HG02759 (cell line): ENCODE measurements at regions not wholly inside any gene's neighbourhood (a gene's known extent, or its start where the extent isn't known, plus 50 kb on each side); places are given as distances from the start of the nearest gene placed in this dataset.
"Not testable (repeated sequence)": the region's sequence is repeated elsewhere in the genome, so short reads cannot be mapped to it uniquely, and the experiment has no call there.

Experiments
- ATAC-seq: cut with Tn5 transposase; IDR thresholded peaks from one replicate; pipeline ENCODE4 v1.9.1; 2021; ENCODE audit warnings: mild to moderate bottlenecking, moderate library complexity; ENCODE audit not compliant: unreplicated experiment

- no peak for ATAC-seq
These were observed 1080.2 kb upstream of the NRXN1 start for GRCh38 chr2:52112141-52112540.

DNA sequence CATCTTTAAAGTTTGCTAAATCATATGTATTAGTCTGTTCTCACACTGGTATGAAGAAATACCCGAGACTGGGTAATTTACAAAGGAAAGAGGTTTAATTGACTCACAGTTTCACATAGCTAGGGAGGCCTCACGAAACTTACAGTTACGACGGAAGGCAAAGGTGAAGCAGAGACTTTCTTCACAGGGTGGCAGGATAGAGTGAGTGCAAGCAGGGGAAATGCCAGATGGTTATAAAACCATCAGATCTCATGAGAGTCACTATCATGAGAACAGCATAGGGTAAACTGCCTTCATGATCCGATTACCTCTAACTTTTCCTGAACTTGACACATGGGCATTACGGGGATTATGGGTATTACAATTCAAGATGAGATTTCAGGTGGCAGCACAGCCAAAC, 1075.2 kb upstream of the NRXN1 start:
- no peak for ATAC-seq

DNA sequence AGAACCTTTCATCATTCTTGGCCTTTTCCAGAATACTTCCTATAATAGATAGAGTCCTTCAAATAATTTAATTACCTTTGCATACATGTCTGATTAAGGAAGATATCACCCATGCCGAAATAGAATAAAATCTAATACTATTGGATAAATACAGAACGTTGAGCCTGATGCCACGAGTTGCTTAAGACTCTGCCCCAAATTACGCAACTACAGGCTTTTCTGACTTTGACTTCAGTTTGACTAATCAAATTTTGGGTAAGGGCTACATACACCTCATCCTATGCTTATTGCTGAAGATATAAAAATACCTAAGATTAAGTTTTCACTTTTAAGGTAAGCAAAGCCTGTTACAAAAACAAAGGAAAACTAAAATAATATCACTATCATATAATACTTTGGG, 1065.1 kb upstream of the NRXN1 start:
- ATAC-seq = no peak

DNA sequence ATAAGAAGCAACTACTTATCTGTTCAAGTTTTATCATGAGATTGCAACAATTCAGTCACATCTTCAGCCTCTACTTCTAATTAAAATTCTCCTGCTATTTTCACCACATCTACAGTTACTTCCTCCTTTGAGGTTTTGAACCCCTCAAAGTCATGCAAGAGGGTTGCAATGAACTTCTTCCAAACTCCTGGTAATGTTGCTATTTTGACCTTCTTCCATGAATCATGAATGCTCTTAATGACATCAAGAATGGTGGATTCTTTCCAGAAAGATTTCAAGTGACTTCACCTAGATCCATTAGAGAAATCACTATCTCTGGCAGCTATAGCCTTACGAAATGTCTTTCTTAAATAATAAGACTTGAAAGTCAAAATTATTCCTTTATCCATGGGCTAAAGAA, 1052.8 kb upstream of the NRXN1 start:
- ATAC-seq = no peak

GRCh38 chr2:52083214-52083613, 1051.3 kb upstream of the NRXN1 start:
- no peak for ATAC-seq

DNA sequence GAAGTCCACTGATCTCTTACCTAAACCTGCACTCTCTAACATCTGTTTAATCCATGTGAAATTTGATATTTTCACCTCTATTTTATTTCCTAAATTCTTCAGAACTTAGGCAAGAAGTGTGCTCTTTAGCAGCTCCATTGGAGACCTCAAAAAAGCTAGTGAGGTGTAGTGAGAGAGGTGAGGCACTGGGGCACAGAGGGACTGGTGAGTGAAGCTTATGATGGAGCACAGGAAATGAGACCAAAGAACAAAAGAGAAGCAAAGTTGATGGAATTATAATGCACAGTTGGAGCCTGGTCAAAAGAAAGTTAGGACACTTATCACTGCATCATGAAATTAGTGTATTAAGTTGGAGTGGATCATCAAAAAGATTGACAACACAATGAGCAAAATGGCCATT, 1050.7 kb upstream of the NRXN1 start:
- ATAC-seq = no peak

DNA sequence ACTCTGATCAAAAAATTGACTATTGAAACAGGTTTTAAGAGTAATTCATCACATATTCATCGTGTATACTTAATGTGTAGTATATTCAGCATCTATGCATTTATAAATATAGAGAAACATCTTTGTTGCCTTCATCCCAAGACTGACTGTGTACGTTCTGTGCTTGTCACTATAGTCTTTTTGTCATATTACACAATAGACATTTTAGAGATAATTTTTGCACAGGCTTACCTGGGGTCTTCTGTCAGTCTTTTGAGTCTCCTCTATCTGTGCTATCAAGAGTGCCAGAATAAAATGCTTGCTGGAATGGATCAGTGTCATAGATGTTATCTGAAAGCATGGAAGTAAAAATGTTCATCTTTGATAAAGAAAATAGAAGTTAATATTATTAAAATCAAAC, 1047.7 kb upstream of the NRXN1 start:
- ATAC-seq = no peak

DNA sequence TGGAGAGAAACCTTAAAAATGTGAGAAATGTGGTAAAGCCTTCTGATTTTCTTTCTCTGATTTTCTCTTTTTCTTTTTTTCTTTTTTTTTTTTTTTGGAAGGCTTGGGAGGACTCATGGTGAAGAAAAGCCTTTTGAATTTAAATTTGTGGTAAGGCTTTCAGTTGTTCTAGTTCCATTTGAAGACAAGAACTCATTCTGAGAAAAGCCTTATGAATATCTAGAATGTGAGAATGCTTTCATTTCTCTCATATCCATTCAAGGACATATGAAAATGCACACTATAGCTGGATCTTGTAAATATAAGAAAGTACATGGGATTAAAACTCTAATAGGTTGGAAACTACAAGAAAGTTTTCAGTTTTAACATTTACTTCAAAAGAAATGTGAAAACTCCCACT, 1045.2 kb upstream of the NRXN1 start:
- no peak for ATAC-seq

- no peak for ATAC-seq
These were observed 1042.3 kb upstream of the NRXN1 start for GRCh38 chr2:52074130-52074719.

DNA sequence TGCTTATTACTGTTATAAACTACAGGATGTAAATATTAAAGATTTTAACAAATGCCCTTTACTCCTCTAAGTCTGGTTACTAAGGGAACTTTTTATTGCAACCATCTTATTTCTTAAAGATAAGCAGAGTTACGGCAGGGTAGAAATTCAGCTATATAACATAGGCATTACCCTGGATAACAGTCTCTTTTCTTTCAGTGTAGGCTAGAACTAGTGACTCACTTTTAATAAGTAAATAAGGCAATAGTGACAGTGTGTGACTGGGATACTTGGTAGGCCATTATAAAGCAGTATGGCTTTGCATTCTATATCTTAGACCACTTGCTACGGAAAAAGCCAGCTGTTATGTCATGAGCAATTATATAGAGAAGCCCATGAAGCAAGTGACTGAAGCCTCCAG, 1041.0 kb upstream of the NRXN1 start:
- ATAC-seq = no peak

DNA sequence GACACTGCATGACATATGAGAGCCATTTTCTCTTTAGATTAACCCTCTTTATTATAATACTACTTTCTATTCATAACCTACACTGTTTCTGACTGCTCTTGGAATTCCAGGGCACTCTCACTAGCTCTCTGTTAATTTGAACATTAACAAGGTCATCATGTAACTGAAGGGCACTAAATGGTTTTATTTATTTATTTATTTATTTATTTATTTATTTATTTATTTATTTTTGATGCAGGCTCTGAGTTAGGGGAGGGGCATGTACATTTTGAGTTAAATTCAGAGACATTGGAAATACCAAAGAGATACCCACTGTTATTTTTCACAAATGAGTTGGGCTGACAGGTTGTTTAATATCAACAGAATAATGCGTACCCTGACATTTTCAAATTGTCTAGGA, 1038.7 kb upstream of the NRXN1 start:
- no peak for ATAC-seq

DNA sequence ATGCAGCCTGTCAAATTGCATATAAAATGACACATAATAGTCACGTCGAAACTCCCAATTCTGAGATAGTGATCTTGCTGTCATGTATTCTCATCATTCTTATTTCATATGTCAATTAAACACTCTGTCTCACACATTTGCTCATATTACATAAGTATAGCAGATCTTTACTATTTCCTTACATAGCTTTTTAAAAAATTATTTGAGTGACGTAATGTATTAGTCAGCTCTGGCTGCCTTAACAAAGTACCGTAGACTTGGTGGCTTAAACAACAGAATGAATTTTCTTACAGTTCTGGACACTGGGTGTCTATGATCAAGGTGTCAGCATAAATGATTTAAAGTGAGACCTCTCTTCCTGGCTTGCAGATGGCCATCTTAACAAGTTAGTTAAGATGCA, 1032.3 kb upstream of the NRXN1 start:
- ATAC-seq = no peak

DNA sequence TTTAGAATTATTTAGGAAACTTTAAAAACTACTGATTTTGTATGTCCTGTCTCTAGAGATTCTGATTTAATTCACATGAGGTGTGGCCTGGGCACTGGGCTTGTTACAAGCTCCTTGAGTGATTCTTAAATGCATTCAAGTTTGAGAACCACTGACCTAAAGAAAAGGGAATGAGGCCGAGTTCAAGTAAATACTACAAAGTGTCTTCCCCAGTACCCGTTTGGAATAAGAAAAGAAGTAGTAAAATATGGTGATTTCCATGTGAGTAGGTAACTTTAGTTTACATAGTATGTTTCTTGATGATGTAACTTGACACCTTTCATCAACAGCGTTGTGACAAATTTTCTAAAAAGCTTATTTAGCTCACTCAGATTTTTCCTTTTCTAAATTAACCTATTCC, 1022.9 kb upstream of the NRXN1 start:
- ATAC-seq = no peak

- no peak for ATAC-seq
These were observed 1004.9 kb upstream of the NRXN1 start for GRCh38 chr2:52036853-52037252.

- ATAC-seq = no peak
These were observed 1004.1 kb upstream of the NRXN1 start for GRCh38 chr2:52036024-52036423.

GRCh38 chr2:52035391-52035790, 1003.5 kb upstream of the NRXN1 start:
- ATAC-seq = no peak

- no peak for ATAC-seq
These were observed 1002.8 kb upstream of the NRXN1 start for GRCh38 chr2:52034706-52035105.

GRCh38 chr2:52022006-52022405, 990.1 kb upstream of the NRXN1 start:
- ATAC-seq = no peak

GRCh38 chr2:52017646-52018235, 985.8 kb upstream of the NRXN1 start:
- no peak for ATAC-seq

- not testable (repeated sequence) for ATAC-seq
These were observed 975.0 kb upstream of the NRXN1 start for GRCh38 chr2:52006821-52007366.

DNA sequence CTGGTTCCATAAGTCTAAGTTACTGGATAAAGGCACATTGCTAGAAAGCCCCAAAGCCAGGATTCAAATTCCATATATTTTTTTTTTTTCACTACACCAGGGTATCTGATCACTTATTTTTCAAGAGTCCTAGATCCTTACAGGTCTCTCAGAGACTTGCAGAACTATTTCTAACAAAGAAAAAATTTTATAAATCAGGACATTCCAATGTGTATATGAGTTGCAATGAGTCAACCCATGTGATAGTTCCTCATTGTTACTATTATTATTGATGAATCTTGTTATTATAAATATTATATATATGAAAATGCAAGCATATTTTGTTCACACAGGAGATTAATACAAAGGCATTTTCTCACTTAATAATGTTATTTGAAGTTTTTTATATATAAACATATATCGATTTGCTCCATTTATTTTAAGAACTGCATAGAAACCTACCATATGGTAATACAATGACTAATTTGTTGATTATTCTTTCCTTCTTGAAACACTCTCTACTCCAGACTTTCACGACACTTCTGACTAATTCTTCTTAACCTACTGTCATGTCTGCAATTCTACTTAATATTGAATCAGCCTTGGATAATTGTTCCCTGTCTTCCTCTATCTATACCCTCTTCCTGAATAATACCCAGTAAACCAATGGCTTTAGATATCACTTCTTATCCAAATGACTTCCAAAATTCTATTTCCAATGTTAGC, 968.4 kb upstream of the NRXN1 start:
- ATAC-seq = no peak

GRCh38 chr2:51998890-51999289, 967.0 kb upstream of the NRXN1 start:
- ATAC-seq = no peak
